ENCODE measurements at regions not wholly inside any gene's neighbourhood (a gene's known extent, or its start where the extent isn't known, plus 50 kb on each side); places are given as distances from the start of the nearest gene placed in this dataset.

DNA sequence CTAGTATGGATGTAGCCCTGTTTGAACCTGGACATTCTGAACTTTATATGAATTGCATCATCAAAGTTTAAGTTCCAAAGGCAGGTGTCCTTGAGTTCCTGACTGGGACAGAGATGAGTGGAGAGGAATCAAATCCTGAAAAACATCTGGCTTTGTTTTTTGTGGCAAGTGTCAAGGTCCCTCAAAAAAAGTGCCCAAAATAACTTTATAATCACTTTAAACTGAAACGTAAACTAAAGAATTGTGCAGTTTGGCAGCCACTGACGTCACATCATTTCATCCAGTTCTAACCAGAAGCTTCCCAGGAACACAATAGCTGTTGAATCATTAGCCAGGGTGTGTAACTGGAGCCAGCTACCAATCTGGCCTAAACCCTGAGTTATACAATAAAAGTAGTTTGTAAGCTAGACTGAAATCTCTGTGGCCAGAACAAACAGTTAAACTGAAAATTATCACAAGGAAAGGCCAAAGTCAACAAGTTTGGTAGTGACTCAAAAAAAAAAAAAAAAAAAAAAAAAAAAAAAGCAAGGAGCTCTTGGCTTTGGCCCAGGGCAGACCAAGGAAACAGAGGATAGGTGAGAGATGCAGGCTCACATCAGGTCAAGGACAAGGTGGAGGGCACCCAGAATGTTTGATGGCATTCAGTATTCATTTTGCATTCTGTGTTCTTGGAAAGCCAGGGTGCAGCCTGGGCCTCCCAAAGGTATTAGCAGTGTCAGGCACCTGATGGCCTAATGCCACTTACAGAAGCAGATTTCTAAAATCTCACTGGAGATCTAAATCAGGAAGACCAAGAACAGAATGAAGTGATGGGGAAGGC, 74.3 kb downstream of the TNFSF18 start:
- TF ChIP-seq, protein P1, sequence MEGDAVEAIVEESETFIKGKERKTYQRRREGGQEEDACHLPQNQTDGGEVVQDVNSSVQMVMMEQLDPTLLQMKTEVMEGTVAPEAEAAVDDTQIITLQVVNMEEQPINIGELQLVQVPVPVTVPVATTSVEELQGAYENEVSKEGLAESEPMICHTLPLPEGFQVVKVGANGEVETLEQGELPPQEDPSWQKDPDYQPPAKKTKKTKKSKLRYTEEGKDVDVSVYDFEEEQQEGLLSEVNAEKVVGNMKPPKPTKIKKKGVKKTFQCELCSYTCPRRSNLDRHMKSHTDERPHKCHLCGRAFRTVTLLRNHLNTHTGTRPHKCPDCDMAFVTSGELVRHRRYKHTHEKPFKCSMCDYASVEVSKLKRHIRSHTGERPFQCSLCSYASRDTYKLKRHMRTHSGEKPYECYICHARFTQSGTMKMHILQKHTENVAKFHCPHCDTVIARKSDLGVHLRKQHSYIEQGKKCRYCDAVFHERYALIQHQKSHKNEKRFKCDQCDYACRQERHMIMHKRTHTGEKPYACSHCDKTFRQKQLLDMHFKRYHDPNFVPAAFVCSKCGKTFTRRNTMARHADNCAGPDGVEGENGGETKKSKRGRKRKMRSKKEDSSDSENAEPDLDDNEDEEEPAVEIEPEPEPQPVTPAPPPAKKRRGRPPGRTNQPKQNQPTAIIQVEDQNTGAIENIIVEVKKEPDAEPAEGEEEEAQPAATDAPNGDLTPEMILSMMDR (IDR thresholded peaks at IDR 0.05; ENCODE audit: insufficient read depth, low read length, poor library complexity, severe bottlenecking) = no peak
- no peak for TF ChIP-seq EZH2phosphoT487 (conservative IDR thresholded peaks at IDR 0.05; ENCODE audit: low read length)

All from SU-DHL-6 (cell line).